HG03064 (cell line): ENCODE measurements at regions not wholly inside any gene's neighbourhood (a gene's known extent, or its start where the extent isn't known, plus 50 kb on each side); places are given as distances from the start of the nearest gene placed in this dataset.

Experiments used
- ATAC-seq: cut with Tn5 transposase; IDR thresholded peaks from one replicate; pipeline ENCODE4 v1.9.1; 2021; ENCODE audit warnings: low read depth; ENCODE audit not compliant: unreplicated experiment

DNA sequence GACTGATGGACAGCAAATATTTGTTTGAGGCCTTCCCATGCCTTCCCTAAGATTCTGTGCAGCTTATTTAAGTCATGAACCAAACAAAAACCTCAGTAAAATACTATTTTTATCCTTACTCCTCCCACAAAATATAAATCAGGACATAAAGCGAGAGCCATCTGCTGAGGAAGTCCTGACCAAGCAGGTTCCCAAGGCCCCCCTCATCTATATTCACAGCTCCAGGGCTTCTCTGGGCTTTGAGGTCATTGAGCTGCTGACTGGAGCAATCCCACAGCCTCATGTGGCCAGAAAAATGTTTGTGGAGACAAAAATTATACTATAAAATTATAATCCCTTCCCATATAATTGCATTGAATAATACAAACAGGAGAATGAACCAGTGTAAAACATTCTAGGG lies 846.2 kb downstream of the ADGRL2 start:
- no peak for ATAC-seq

DNA sequence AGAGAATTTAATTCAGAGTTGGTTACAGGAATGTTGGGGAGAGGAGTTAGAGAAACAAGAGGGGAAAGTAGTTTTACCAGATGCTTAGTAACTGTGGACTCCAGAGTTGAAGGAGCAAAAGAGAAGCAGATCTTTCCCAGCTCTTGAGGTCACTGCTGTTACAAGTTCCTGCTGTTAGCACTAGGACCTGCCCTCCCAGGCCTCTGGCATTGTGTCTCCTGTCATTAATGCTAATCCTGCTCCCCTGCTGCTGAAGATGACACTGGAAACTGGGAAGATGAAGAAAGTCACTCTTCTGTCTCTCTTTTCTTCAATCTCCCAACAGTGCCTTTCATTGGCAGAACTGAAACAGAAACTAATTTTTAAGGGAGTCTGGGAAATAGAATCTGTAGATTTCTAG lies 845.6 kb downstream of the ADGRL2 start:
- no peak for ATAC-seq

- ATAC-seq, result no peak
Measured at GRCh38 chr1:82644186-82644915, 843.6 kb downstream of the ADGRL2 start.

GRCh38 chr1:82640352-82640751 lies 839.6 kb downstream of the ADGRL2 start:
- no peak for ATAC-seq

DNA sequence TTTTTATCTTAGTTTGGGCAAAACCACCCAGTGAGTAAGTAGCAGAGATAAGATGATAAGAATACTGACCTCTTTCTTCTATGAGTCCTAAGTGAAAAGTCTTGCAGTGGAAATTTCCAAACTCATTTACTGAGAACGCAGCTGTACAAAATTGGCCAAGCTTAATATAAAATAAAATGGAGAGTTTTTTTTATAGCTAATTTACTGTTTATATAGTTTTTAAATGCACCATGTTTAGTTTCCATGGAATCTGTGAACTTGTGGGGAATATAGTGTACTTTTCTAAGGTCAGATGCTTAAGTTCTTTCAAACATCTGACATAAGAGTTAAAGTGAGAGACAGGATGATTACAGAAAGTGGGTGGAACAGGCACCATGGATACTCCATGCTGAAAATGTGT lies 833.5 kb downstream of the ADGRL2 start:
- no peak for ATAC-seq

- no peak for ATAC-seq
Measured at GRCh38 chr1:82632155-82632554, 831.4 kb downstream of the ADGRL2 start.

GRCh38 chr1:82628887-82629286 lies 828.2 kb downstream of the ADGRL2 start:
- no peak for ATAC-seq

- no peak for ATAC-seq
Measured at GRCh38 chr1:82625537-82625936, 824.8 kb downstream of the ADGRL2 start.

DNA sequence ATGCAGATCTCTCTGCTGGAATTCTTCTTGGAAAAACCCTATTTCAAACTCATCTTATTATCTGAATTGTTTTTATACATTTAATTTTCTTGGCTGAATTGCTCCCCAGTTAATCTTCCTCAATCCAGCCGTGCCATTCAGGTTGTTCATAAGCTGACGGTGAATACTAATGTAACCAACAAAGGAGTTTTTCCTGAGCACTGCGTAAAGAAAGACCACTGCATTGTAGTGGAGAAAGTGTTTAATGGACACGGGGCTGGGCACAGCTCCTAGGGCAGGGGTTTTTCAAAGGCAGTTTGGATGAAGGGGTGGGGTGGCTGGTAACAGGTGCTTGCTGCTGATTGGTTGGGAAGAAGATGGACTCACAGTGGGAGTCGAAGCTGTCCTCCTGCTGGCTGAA lies 820.3 kb downstream of the ADGRL2 start:
- ATAC-seq, result no peak

DNA sequence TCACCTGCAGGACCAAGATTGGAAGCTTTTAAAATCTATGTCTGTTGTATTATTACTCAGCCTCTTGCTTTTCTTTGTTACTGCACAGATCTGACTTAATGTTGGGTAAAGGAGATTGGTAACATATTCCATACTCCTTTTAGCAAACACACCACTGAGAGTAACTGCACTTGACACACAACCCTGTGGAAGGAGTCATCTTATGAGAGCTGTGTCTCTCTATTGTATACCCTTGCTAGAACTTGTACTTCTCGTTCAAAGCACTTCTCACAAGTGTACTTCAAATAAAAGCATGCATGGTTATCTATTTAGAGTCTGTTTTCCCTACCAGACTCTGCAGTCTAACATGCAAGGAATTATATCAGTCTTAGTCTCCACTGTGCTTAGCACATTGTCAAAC lies 813.4 kb downstream of the ADGRL2 start:
- ATAC-seq, result no peak

DNA sequence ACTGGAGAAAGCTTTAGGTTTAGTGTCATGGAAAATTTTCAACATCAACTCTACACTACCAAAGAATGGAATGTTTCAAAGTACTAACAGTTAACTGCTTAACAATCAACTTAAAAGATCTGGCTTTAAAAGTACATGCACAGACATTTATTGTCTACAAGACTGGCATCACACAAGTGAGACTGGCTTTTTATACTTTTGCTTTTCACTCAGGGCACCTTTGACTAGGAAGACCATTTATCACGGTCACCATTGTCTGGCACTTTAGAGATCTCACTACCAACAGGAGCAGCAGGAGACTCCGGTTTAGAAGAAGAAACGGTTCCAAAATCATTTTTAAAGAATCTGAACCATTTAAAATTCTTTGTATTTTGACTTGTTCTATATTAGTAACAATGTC lies 812.3 kb downstream of the ADGRL2 start:
- ATAC-seq, result no peak

DNA sequence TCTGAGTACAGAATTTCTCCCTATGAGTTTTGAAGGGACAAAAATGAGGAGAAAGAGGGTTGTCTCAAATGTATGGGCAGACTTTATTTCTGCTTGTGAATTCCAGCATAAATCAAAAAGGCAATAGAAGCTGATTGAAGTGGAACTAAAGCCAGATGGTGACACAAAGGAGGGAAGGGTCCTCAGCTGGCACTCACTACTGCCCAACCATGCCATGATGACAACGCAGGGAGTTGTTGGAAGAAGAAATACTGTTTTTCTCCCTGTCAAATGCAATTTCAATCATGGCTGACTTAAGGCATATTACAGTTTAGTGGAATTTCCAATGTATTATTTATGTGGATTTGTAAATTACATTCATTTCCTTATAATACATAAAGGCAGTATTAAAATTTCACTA lies 805.8 kb downstream of the ADGRL2 start:
- no peak for ATAC-seq

DNA sequence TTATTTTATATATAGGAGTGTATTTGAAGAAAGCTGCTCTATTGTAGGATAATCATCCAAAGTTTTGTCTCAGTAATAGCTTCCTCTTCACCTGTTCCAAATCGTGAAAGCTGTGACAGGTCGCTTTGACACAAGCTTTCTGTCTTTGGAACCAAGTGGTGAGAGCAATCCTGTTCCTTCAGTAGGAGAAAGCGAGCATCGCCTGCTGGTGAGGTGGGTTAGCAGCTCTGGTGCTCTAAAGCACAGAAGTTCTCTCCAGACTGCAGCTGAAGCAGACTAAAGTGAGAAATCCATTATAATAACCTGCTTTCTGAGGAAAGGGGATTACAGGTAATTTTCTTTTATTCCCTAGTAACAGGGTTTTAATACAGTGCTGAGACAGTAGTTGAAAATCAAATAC lies 803.8 kb downstream of the ADGRL2 start:
- ATAC-seq, result no peak

DNA sequence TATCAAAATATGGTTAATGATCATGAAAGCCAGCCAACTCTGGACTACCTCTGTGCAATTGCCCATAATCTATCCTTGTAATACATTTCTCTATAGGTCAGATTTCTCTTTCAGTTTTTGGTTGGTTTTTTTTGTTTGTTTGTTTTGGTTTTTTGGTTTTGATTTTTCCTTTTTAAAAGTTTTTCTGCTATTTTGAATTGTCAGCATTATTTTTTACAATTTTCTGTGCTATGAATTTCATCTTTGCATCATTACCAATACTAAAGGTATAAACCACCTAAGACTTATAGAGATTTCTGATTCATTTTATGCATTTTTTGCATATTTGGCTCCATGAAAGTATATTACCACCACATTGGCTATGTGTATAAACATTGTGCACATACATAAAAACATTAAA lies 799.6 kb downstream of the ADGRL2 start:
- no peak for ATAC-seq

- ATAC-seq, result no peak
Measured at GRCh38 chr1:82598812-82599211, 798.1 kb downstream of the ADGRL2 start.

DNA sequence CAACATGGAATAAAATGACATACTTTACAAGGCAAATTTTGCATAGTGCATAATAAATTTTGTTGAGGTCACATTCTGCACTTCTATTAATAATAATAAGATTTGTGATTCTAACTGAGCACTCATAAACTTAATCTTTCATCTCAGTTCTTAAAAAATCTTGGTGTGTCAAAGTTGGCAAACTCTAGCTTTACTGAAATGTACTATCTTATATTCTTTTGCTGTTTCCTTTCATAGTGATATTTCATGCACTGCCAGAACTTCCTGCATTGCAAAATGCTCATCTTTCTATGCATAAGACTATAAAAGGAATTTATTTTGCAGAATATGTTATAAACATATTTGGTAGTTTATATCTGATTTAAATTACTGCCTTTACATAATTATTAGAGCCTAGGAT lies 797.6 kb downstream of the ADGRL2 start:
- ATAC-seq, result no peak

GRCh38 chr1:82597649-82598048 lies 796.9 kb downstream of the ADGRL2 start:
- no peak for ATAC-seq

DNA sequence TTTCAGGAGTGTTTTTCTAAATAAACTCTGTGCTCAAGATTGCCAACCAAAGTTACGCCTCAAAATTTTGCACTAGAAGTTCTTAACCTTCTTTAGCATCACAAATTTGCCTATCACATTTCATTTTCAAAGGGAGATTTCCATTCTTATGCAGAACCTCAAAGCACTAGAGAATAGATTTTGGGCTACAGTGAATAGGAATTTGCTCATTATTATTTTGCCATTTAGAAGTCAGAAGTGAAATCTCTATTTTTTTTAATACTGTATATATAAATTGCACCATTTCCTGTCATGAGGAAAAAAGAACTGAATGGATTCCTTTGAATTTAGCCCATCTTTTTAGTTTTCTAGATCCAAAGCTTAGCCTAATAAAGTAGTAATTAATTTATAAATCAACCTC lies 796.4 kb downstream of the ADGRL2 start:
- no peak for ATAC-seq

DNA sequence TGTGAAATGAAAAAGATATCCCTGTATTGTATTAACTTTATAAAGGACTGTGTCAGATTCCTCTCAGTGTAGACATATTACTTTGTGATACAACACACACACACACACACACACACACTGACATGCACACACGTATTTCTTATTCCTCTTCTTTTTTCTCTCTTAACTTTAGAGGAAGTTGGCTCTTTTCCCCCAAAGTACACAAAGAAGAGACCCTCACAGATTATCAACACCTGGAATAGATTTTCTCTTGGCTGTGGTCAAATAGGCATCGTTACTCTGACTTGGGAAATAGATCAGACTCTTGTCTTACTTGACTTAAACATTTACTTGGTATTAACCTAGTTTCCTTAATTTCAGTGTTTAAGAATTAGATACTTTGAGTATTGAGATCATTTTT lies 792.8 kb downstream of the ADGRL2 start:
- no peak for ATAC-seq

DNA sequence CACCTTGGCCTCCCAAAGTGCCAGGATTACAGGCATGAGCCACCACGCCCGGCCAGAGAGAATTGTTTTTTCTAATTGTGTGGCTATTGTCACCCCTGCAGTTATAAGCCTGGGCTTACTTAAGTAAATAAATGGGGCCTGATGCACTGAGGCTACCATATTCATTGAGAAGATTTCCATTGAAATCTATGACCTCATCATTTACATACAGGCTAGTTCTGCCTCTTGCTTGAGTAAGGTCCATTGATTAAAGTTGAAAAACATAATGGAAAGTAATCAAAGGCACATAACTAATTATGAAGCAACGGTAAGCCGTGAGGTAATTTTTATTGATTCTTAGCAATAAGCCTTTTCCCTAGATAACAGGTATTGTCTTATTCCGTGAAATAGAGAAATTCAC lies 788.9 kb downstream of the ADGRL2 start:
- no peak for ATAC-seq

DNA sequence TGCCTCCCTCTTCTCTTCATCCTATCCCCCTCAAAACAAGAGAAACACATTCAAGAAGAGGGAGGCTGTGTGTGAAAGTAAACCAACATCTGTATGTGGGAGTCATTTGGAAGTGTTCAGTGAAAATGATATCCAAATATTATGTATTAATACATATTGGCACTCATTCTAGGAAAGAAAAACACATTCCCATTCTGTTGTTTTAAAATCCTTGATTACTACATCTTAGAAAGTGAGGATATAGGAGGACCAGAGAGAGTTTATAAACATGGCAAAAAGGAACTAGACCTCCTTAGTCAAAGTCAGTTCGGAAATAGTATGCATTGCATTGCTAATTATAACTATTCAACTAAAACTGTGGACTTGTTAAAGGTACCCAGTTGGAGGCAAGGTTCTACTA lies 786.6 kb downstream of the ADGRL2 start:
- ATAC-seq, result no peak

DNA sequence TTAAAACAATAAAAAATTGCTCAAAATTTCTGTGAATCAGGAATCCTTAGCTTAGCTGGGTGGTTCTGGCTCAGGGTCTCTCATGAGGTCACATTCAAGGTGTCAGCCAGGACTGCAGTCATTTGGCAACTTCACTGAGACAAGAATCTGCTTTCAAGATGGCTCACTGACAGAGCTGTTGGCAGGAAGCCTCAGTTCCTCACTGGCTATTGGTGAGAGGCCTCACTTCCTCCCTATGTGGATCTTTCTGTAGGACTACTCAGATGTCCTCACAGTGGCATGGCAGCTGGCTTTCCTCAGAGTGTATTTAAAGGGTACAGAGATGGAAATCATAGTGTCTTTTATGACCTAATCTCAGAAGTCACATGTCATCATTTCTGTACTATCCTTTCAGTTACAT lies 785.7 kb downstream of the ADGRL2 start:
- no peak for ATAC-seq

GRCh38 chr1:82582347-82582746 lies 781.6 kb downstream of the ADGRL2 start:
- ATAC-seq, result no peak
